Endothelial cell of umbilical vein (primary cell): ENCODE measurements at regions not wholly inside any gene's neighbourhood (a gene's known extent, or its start where the extent isn't known, plus 50 kb on each side); places are given as distances from the start of the nearest gene placed in this dataset.

Experiments used
- CTCF ChIP-seq, 2 donors: IDR thresholded peaks; 1 replicate in 1 of 2; 2 replicates in 1 of 2; pipeline ENCODE4 v1.5.1; 2011; ENCODE audit warnings: low read length in 2 of 2, mild to moderate bottlenecking in 2 of 2, moderate library complexity in 2 of 2, control low read depth in 1 of 2, inconsistent platforms in 1 of 2, low read depth in 1 of 2; ENCODE audit not compliant: insufficient read depth in 1 of 2; ENCODE audit errors: extremely low read depth in 1 of 2
- FOS ChIP-seq: IDR thresholded peaks from 2 replicates; pipeline ENCODE4 v1.6.1; 2011; ENCODE audit warnings: mild to moderate bottlenecking, low read length, moderate library complexity, borderline replicate concordance; ENCODE audit not compliant: insufficient read depth
- JUN ChIP-seq: IDR thresholded peaks from 2 replicates; pipeline ENCODE4 v1.6.1; 2011; ENCODE audit warnings: borderline replicate concordance, low read depth; ENCODE audit not compliant: insufficient read length, insufficient read depth
- MAX ChIP-seq: IDR thresholded peaks from 2 replicates; pipeline ENCODE4 v1.6.1; 2011; ENCODE audit not compliant: insufficient read depth, insufficient read length
- MYC ChIP-seq: IDR thresholded peaks from one replicate; pipeline ENCODE4 v1.6.1; 2011; ENCODE audit warnings: mild to moderate bottlenecking, low read depth, low read length
- POLR2A ChIP-seq: IDR thresholded peaks from 2 replicates; pipeline ENCODE4 v1.6.1; 2012; ENCODE audit warnings: low read depth, mild to moderate bottlenecking, control low read depth, low read length
- POLR2AphosphoS5 ChIP-seq: IDR thresholded peaks from 2 replicates; pipeline ENCODE4 v1.6.1; 2012; ENCODE audit warnings: low read depth, mild to moderate bottlenecking, control low read depth, low read length, moderate library complexity; ENCODE audit not compliant: insufficient read depth

GRCh38 chr7:22624781-22625180 is 102.2 kb upstream of the IL6 start:
- TF ChIP-seq POLR2AphosphoS5 (no peak), CTCF (IDR thresholded peaks at IDR 0.05; ENCODE audit: extremely low read depth in 1 of 2, insufficient read depth in 1 of 2, low read depth in 1 of 2, low read length in 2 of 2) (no peak), MYC (no peak), POLR2A (no peak), MAX (no peak), JUN (no peak), FOS (no peak)
